ENCODE measurements at regions not wholly inside any gene's neighbourhood (a gene's known extent, or its start where the extent isn't known, plus 50 kb on each side); places are given as distances from the start of the nearest gene placed in this dataset.

DNA sequence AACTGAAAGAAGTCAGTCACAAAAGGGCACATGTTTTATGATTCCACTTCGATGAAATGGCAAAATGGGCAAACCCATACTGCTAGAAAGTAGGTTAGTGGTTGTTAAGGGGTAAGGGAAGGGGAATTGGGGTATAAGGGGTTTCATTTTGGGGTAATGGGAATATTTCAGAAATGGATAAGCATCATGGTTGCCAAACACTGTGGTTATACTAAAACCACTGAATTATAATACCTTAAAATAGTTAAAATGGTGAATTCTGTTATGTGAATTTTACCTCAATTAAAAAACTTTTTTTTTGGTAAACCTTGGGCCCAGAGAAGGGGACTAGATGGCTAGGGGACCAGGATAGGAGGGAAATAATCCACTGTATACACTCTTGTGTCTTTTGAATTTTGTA, 52.3 kb upstream of the BHLHE40 start:
- Histone ChIP-seq H3K36me3 (ENCODE audit: control insufficient read depth in 2 of 3, insufficient read depth in 3 of 3, low read length in 3 of 3) (no peaks in the 10 kb centered on the region), H3K4me1 (ENCODE audit: control insufficient read depth in 2 of 2, insufficient read depth in 2 of 2, low read length in 2 of 2) (peaks cover 0 to 5% of the 10 kb centered on the region in 2 donors), H3K27ac (ENCODE audit: low read depth, low read length) (no peak overlapping the region), H3K4me3 (ENCODE audit: low read length) (no peak overlapping the region), H3K9me3 (ENCODE audit: control insufficient read depth in 2 of 3, low read length in 3 of 3) (no peaks in the 10 kb centered on the region), H3K27me3 (ENCODE audit: control insufficient read depth in 2 of 2, insufficient read depth in 2 of 2, low read length in 2 of 2) (no peaks in the 10 kb centered on the region)
- Mint-ChIP-seq H3K9me3 (peaks cover 0 to 2% (median 0%) of the 10 kb centered on the region in 11 donors), H3K4me1 (peaks cover 2 to 33% (median 7%) of the 10 kb centered on the region in 7 donors), H3K36me3 (peaks cover 0 to 11% (median 0%) of the 10 kb centered on the region in 5 donors), H3K27me3 (no peaks in the 10 kb centered on the region), H3K4me3 (no peak overlapping the region), H3K27ac (peak overlapping the region in 1 of 9 donors; percentile 59)
- CTCF ChIA-PET = no interaction called here
- intact Hi-C loops (cut with micrococcal nuclease) = no loop called here
- POLR2A ChIA-PET = no interaction called here
- ATAC-seq (no peak), DNase-seq (no peak)

DNA sequence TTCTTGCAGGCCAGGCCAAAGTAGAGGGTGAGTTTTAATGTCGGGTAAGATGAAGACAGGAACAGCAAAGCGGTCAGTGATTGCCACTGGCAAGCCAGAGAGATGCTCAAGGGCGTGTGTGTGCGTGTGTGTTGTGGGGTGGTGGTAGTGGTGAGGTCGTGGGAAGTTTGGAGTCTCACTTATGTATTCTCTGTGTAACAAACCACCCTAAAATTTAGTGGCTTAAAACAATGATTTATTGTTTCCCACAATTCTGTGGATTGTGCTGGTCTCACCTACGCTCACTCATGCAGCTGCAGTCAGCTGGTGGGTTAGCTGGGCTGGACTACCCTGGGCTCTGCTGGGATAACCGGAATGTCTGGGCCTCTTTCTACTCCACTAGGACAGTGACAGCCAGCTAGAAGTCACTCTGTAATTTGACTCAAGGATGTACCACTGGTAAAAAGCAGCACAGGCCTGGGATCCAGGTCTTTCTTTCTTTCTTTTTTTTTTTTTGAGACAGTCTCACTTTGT, 50.9 kb upstream of the BHLHE40 start:
- Histone ChIP-seq H3K36me3 (ENCODE audit: control insufficient read depth in 2 of 3, insufficient read depth in 3 of 3, low read length in 3 of 3) (no peaks in the 10 kb centered on the region), H3K4me3 (ENCODE audit: low read length) (no peak overlapping the region), H3K9me3 (ENCODE audit: control insufficient read depth in 2 of 3, low read length in 3 of 3) (no peaks in the 10 kb centered on the region), H3K4me1 (ENCODE audit: control insufficient read depth in 2 of 2, insufficient read depth in 2 of 2, low read length in 2 of 2) (peaks cover 0 to 5% of the 10 kb centered on the region in 2 donors), H3K27me3 (ENCODE audit: control insufficient read depth in 2 of 2, insufficient read depth in 2 of 2, low read length in 2 of 2) (no peaks in the 10 kb centered on the region), H3K27ac (ENCODE audit: low read depth, low read length) (no peak overlapping the region)
- intact Hi-C loops (cut with micrococcal nuclease) = no loop called here
- H3K27me3 Mint-ChIP-seq = no peaks in the 10 kb centered on the region
- H3K4me1 Mint-ChIP-seq = peaks cover 4 to 37% (median 7%) of the 10 kb centered on the region in 7 donors
- DNase-seq (no peak), ATAC-seq (peak; percentile 8)
- ChIA-PET CTCF (no interaction called here), POLR2A (no interaction called here)
- peaks cover 0 to 2% (median 0%) of the 10 kb centered on the region in 11 donors for H3K9me3 Mint-ChIP-seq
- H3K4me3 Mint-ChIP-seq = peak overlapping the region in 1 of 10 donors; percentile 46
- peaks cover 0 to 11% (median 0%) of the 10 kb centered on the region in 5 donors for H3K36me3 Mint-ChIP-seq
- H3K27ac Mint-ChIP-seq = peak overlapping the region in 7 of 9 donors; percentile 9 to 72 (median 22)
